Neural cell (in vitro differentiated cells): ENCODE measurements at regions not wholly inside any gene's neighbourhood (a gene's known extent, or its start where the extent isn't known, plus 50 kb on each side); places are given as distances from the start of the nearest gene placed in this dataset.

Experiments used
- H2AFZ ChIP-seq: fragments of 200-600, 300-800 bp; sonication (generic), shearing (Covaris generic); 2 replicates; pipeline ENCODE4 v1.6.0; 2014; ENCODE audit warnings: low read depth, mild to moderate bottlenecking, antibody characterized with exemption, low read length, moderate library complexity
- H3F3A ChIP-seq: fragments of 200-600 bp; shearing (Covaris generic); 2 replicates; pipeline ENCODE4 v1.6.1; 2016; ENCODE audit warnings: mild to moderate bottlenecking, moderate library complexity, mixed read lengths, antibody characterized with exemption, low read length; ENCODE audit not compliant: insufficient read depth, poor library complexity, severe bottlenecking
- H3K27ac ChIP-seq: fragments of 200-600, 300-800 bp; sonication (generic), shearing (Covaris generic); 2 replicates; pipeline ENCODE4 v1.5.1; 2014; ENCODE audit warnings: mild to moderate bottlenecking, low read length, moderate library complexity
- H3K27me3 ChIP-seq: fragments of 300-800, 200-600 bp; sonication (generic), shearing (Covaris generic); 2 replicates; pipeline ENCODE4 v1.6.0; 2014; ENCODE audit warnings: mild to moderate bottlenecking, low read depth, low read length, moderate library complexity; ENCODE audit not compliant: insufficient read depth
- H3K36me3 ChIP-seq: fragments of 300-800, 200-600 bp; sonication (generic), shearing (Covaris generic); 2 replicates; pipeline ENCODE4 v1.5.1; 2014; ENCODE audit warnings: mild to moderate bottlenecking, antibody characterized with exemption, low read length, moderate library complexity; ENCODE audit not compliant: insufficient read depth
- H3K4me2 ChIP-seq: fragments of 300-800, 200-600 bp; sonication (generic), shearing (Covaris generic); 2 replicates; pipeline ENCODE4 v1.6.0; 2014; ENCODE audit warnings: mild to moderate bottlenecking, low read length
- H3K4me3 ChIP-seq: fragments of 300-800, 200-600 bp; sonication (generic), shearing (Covaris generic); 2 replicates; pipeline ENCODE4 v1.5.1; 2014; ENCODE audit warnings: mild to moderate bottlenecking, low read length, moderate library complexity
- H3K79me2 ChIP-seq: fragments of 200-600 bp; shearing (Covaris generic); replicated peaks from 2 replicates; pipeline ENCODE4 v1.6.0; 2014; ENCODE audit warnings: mild to moderate bottlenecking, low read length, moderate library complexity; ENCODE audit not compliant: insufficient read depth
- H3K9ac ChIP-seq: fragments of 300-800, 200-600 bp; sonication (generic), shearing (Covaris generic); 2 replicates; pipeline ENCODE4 v1.6.1; 2016; ENCODE audit warnings: mild to moderate bottlenecking, low read length, mixed read lengths
- H3K9me2 ChIP-seq: fragments of 200-600 bp; shearing (Covaris generic); 2 replicates; pipeline ENCODE4 v1.6.1; 2016; ENCODE audit warnings: mild to moderate bottlenecking, low read length, mixed read lengths; ENCODE audit not compliant: insufficient read depth
- H3K9me3 ChIP-seq: fragments of 200-600, 300-800 bp; sonication (generic), shearing (Covaris generic); 2 replicates; pipeline ENCODE4 v1.6.1; 2016; ENCODE audit warnings: mild to moderate bottlenecking, mixed run types, low read length, moderate library complexity, mixed read lengths
- H4K20me1 ChIP-seq: fragments of 200-600 bp; shearing (Covaris generic); 2 replicates; pipeline ENCODE4 v1.6.1; 2016; ENCODE audit warnings: mild to moderate bottlenecking, mixed run types; ENCODE audit not compliant: insufficient read depth
- CTCF ChIP-seq: fragments of 450-650 bp; IDR thresholded peaks from 2 replicates; pipeline ENCODE4 v1.5.1; 2014; ENCODE audit warnings: antibody characterized with exemption, mild to moderate bottlenecking, moderate library complexity; ENCODE audit not compliant: poor library complexity, severe bottlenecking
- EP300 ChIP-seq: fragments of 450-650 bp; conservative IDR thresholded peaks from 2 replicates; pipeline ENCODE4 v1.6.1; 2014; ENCODE audit warnings: antibody characterized with exemption, mild to moderate bottlenecking, moderate library complexity; ENCODE audit not compliant: poor library complexity, severe bottlenecking
- EZH2 ChIP-seq: fragments of 200-600, 300-800 bp; shearing (Covaris generic), sonication (generic); IDR thresholded peaks from 2 replicates; pipeline ENCODE4 v1.6.1; 2014; ENCODE audit warnings: antibody characterized with exemption, low read length, borderline replicate concordance, mild to moderate bottlenecking; ENCODE audit not compliant: insufficient read depth, poor library complexity, severe bottlenecking
- MXI1 ChIP-seq: fragments of 450-650 bp; conservative IDR thresholded peaks from 2 replicates; pipeline ENCODE4 v1.6.1; 2014; ENCODE audit warnings: antibody characterized with exemption, mild to moderate bottlenecking; ENCODE audit not compliant: poor library complexity, severe bottlenecking
- POLR2AphosphoS5 ChIP-seq: IDR thresholded peaks from 2 replicates; pipeline ENCODE4 v1.6.1; 2012
- RAD21 ChIP-seq: fragments of 450-650 bp; conservative IDR thresholded peaks from 2 replicates; pipeline ENCODE4 v1.6.1; 2014; ENCODE audit warnings: antibody characterized with exemption, mild to moderate bottlenecking, moderate library complexity
- REST ChIP-seq: IDR thresholded peaks from 2 replicates; pipeline ENCODE4 v1.6.1; 2012; ENCODE audit warnings: borderline replicate concordance
- SMC3 ChIP-seq: fragments of 450-650 bp; conservative IDR thresholded peaks from 2 replicates; pipeline ENCODE4 v1.6.1; 2014; ENCODE audit warnings: antibody characterized with exemption, mild to moderate bottlenecking, moderate library complexity; ENCODE audit not compliant: poor library complexity
- TAF1 ChIP-seq: IDR thresholded peaks from 2 replicates; pipeline ENCODE4 v1.6.1; 2012; ENCODE audit warnings: low read depth

- no peaks in the 10 kb centered on the region for H3F3A ChIP-seq
- no peak for TF ChIP-seq SMC3
- TF ChIP-seq RAD21, result no peak
- TF ChIP-seq REST, result no peak
- no peak for TF ChIP-seq MXI1
- TF ChIP-seq POLR2AphosphoS5, result no peak
- TF ChIP-seq EP300, result no peak
- no peak for TF ChIP-seq TAF1
- TF ChIP-seq CTCF, result no peak
- no peak for TF ChIP-seq EZH2
- no peaks in the 10 kb centered on the region for H3K79me2 ChIP-seq
- H2AFZ ChIP-seq, result no peak overlapping the region
- H3K27me3 ChIP-seq, result no peaks in the 10 kb centered on the region
- no peak overlapping the region for H3K27ac ChIP-seq
- no peaks in the 10 kb centered on the region for H4K20me1 ChIP-seq
- no peaks in the 10 kb centered on the region for H3K9me3 ChIP-seq
- H3K4me3 ChIP-seq, result no peak overlapping the region
- no peak overlapping the region for H3K4me2 ChIP-seq
- no peak overlapping the region for H3K9ac ChIP-seq
- no peaks in the 10 kb centered on the region for H3K36me3 ChIP-seq
- H3K9me2 ChIP-seq, result no peaks in the 10 kb centered on the region
Observed at GRCh38 chr19:32168111-32168510, 177.3 kb upstream of the ZNF507 start.

GRCh38 chr19:32168606-32169005, 176.8 kb upstream of the ZNF507 start:
- no peaks in the 10 kb centered on the region for H3K9me3 ChIP-seq
- H3K27me3 ChIP-seq, result no peaks in the 10 kb centered on the region
- no peaks in the 10 kb centered on the region for H3K36me3 ChIP-seq
- H3K27ac ChIP-seq, result no peak overlapping the region
- H3K4me3 ChIP-seq, result no peak overlapping the region
- H3K79me2 ChIP-seq, result no peaks in the 10 kb centered on the region
- H2AFZ ChIP-seq, result no peak overlapping the region
- H3K9ac ChIP-seq, result no peak overlapping the region
- TF ChIP-seq MXI1 (no peak), CTCF (no peak), REST (no peak), RAD21 (no peak), POLR2AphosphoS5 (no peak), SMC3 (no peak), TAF1 (no peak), EZH2 (no peak), EP300 (no peak)
- H3K9me2 ChIP-seq, result no peaks in the 10 kb centered on the region
- H4K20me1 ChIP-seq, result no peaks in the 10 kb centered on the region
- no peak overlapping the region for H3K4me2 ChIP-seq
- no peaks in the 10 kb centered on the region for H3F3A ChIP-seq
